SK-N-SH (cell line): ENCODE measurements at regions not wholly inside any gene's neighbourhood (a gene's known extent, or its start where the extent isn't known, plus 50 kb on each side); places are given as distances from the start of the nearest gene placed in this dataset.

Source experiments
- CTCF ChIA-PET: fragments of 300-600, 350-600 bp; formaldehyde crosslinking; extraction: SDS; loops from one replicate; lab custom pipeline; 2021; lab: Yijun Ruan, JAX
- POLR2A ChIA-PET: fragments of 350-600 bp; sonication (Branson Sonifier 250); formaldehyde crosslinking; extraction: SDS; loops from one replicate; lab custom pipeline; 2020; ENCODE audit warnings: antibody characterized with exemption, inconsistent platforms; lab: Yijun Ruan, JAX
- DNase-seq: peaks from one replicate; pipeline ENCODE4 v3.0.0; 2012
- H2AFZ ChIP-seq: fragments of 200-600 bp; sonication (generic); 2 replicates; pipeline ENCODE4 v1.8.1; 2016; ENCODE audit warnings: antibody characterized with exemption, mild to moderate bottlenecking, low read depth
- H3F3A ChIP-seq: fragments of 200-600 bp; sonication (generic); replicated peaks from 2 replicates; pipeline ENCODE3; 2016; ENCODE audit warnings: antibody characterized with exemption, mild to moderate bottlenecking; ENCODE audit not compliant: insufficient read depth
- H3K27ac ChIP-seq, 2 experiments: fragments of 200-500 bp in 1 of 2; fragments of 200-600 bp in 1 of 2; sonication (Bioruptor generic) in 1 of 2; sonication (generic), shearing (Covaris generic) in 1 of 2; 2 replicates each; pipeline versions ENCODE4 v1.5.1 to v1.6.1; 2014 to 2016; ENCODE audit warnings: low read depth in 2 of 2, inconsistent platforms in 1 of 2, low read length in 1 of 2, mild to moderate bottlenecking in 1 of 2, mixed read lengths in 1 of 2
- H3K27me3 ChIP-seq: fragments of 200-600 bp; sonication (generic), shearing (Covaris generic); 2 replicates; pipeline ENCODE4 v1.6.1; 2016; ENCODE audit warnings: mixed run types; ENCODE audit not compliant: insufficient read depth
- H3K36me3 ChIP-seq, 2 experiments: fragments of 200-500 bp in 1 of 2; fragments of 200-600 bp in 1 of 2; sonication (Bioruptor generic) in 1 of 2; sonication (generic) in 1 of 2; replicated peaks in 1 of 2; 2 replicates each; pipeline versions ENCODE3 to v1.5.1; 2014 to 2016; ENCODE audit warnings: low read length in 1 of 2, mild to moderate bottlenecking in 1 of 2; ENCODE audit not compliant: insufficient read depth in 2 of 2, control insufficient read depth in 1 of 2
- H3K4me1 ChIP-seq, 2 experiments: fragments of 200-500 bp in 1 of 2; fragments of 200-600 bp in 1 of 2; sonication (Bioruptor generic) in 1 of 2; sonication (generic), shearing (Covaris generic) in 1 of 2; 2 replicates each; pipeline versions ENCODE4 v1.5.1 to v1.6.1; 2014 to 2016; ENCODE audit warnings: low read depth in 1 of 2, low read length in 1 of 2, mixed run types in 1 of 2; ENCODE audit not compliant: insufficient read depth in 2 of 2, control insufficient read depth in 1 of 2
- H3K4me2 ChIP-seq: fragments of 200-600 bp; sonication (generic), shearing (Covaris generic); 2 replicates; pipeline ENCODE4 v1.6.1; 2017; ENCODE audit warnings: mixed run types
- H3K4me3 ChIP-seq, 2 experiments: fragments of 200-500 bp in 1 of 2; fragments of 200-600 bp in 1 of 2; sonication (Bioruptor generic) in 1 of 2; sonication (generic), shearing (Covaris generic) in 1 of 2; 2 replicates each; pipeline versions ENCODE4 v1.5.1 to v1.8.1; 2014 to 2016; ENCODE audit warnings: low read depth in 2 of 2, inconsistent platforms in 1 of 2, low read length in 1 of 2, mild to moderate bottlenecking in 1 of 2, mixed read lengths in 1 of 2, moderate library complexity in 1 of 2
- H3K79me2 ChIP-seq: fragments of 200-600 bp; sonication (generic); 2 replicates; pipeline ENCODE4 v1.8.1; 2017; ENCODE audit warnings: mild to moderate bottlenecking; ENCODE audit not compliant: insufficient read depth
- H3K9ac ChIP-seq: fragments of 200-600 bp; sonication (generic); 2 replicates; pipeline ENCODE4 v1.6.1; 2017; ENCODE audit warnings: mixed run types
- H3K9me2 ChIP-seq: fragments of 200-600 bp; sonication (generic); 2 replicates; pipeline ENCODE4 v1.6.1; 2017; ENCODE audit warnings: mixed run types
- H3K9me3 ChIP-seq: fragments of 200-600 bp; sonication (generic); 2 replicates; pipeline ENCODE4 v1.6.1; 2017; ENCODE audit warnings: mixed run types, mild to moderate bottlenecking, moderate library complexity
- H4K20me1 ChIP-seq: fragments of 200-600 bp; sonication (generic); 2 replicates; pipeline ENCODE4 v1.6.1; 2017; ENCODE audit warnings: mild to moderate bottlenecking, mixed run types; ENCODE audit not compliant: insufficient read depth
- EP300 ChIP-seq, 2 experiments: IDR thresholded peaks; 2 replicates each; pipeline versions ENCODE4 v1.4.0 to v1.6.1; 2012; ENCODE audit warnings: borderline replicate concordance in 1 of 2, low read depth in 1 of 2, low read length in 1 of 2
- EZH2phosphoT487 ChIP-seq: fragments of 200-600 bp; sonication (generic); IDR thresholded peaks from 2 replicates; pipeline ENCODE4 v1.6.1; 2017; ENCODE audit warnings: low read depth, mixed run types, mild to moderate bottlenecking, antibody characterized with exemption, moderate library complexity, borderline replicate concordance
- FOSL2 ChIP-seq: IDR thresholded peaks from 2 replicates; pipeline ENCODE4 v1.4.0; 2012; ENCODE audit warnings: low read depth, mild to moderate bottlenecking, moderate library complexity, borderline replicate concordance
- FOXJ3 ChIP-seq: sonication (generic); formaldehyde crosslinking; IDR thresholded peaks from 2 replicates; pipeline ENCODE4 v1.5.1; 2020; ENCODE audit warnings: mild to moderate bottlenecking, missing genetic modification reagents
- GATA2 ChIP-seq: sonication (generic); formaldehyde crosslinking; IDR thresholded peaks from 2 replicates; pipeline ENCODE4 v1.5.0; 2020; ENCODE audit warnings: mild to moderate bottlenecking, missing genetic modification reagents
- IRF3 ChIP-seq: fragments of 150-350 bp; IDR thresholded peaks from 2 replicates; pipeline ENCODE4 v1.6.1; 2016; ENCODE audit warnings: mild to moderate bottlenecking, low read depth, low read length
- JUND ChIP-seq: IDR thresholded peaks from 2 replicates; pipeline ENCODE4 v1.4.0; 2012
- MEF2A ChIP-seq: IDR thresholded peaks from 2 replicates; pipeline ENCODE4 v1.4.0; 2012; ENCODE audit warnings: low read depth, borderline replicate concordance
- MXI1 ChIP-seq: IDR thresholded peaks from 2 replicates; pipeline ENCODE4 v1.6.1; 2012; ENCODE audit warnings: mild to moderate bottlenecking, low read depth, low read length, improper control_type of control experiment
- NFIC ChIP-seq: IDR thresholded peaks from 2 replicates; pipeline ENCODE4 v1.4.0; 2012; ENCODE audit warnings: borderline replicate concordance
- NRF1 ChIP-seq: IDR thresholded peaks from 2 replicates; pipeline ENCODE4 v1.6.1; 2012; ENCODE audit warnings: low read depth, mild to moderate bottlenecking, low read length
- POLR2AphosphoS5 ChIP-seq: IDR thresholded peaks from 2 replicates; pipeline ENCODE4 v1.6.1; 2012; ENCODE audit warnings: low read depth, low read length
- RAD21 ChIP-seq: IDR thresholded peaks from 2 replicates; pipeline ENCODE4 v1.6.1; 2012; ENCODE audit warnings: mild to moderate bottlenecking, low read length
- RCOR1 ChIP-seq: fragments of 150-350 bp; IDR thresholded peaks from 2 replicates; pipeline ENCODE4 v1.6.1; 2017; ENCODE audit warnings: antibody characterized with exemption, low read length
- REST ChIP-seq: IDR thresholded peaks from 2 replicates; pipeline ENCODE4 v1.6.1; 2012; ENCODE audit warnings: mild to moderate bottlenecking, low read depth, low read length, moderate library complexity
- RFX5 ChIP-seq: IDR thresholded peaks from 2 replicates; pipeline ENCODE4 v1.6.1; 2012; ENCODE audit warnings: mild to moderate bottlenecking, improper control_type of control experiment, low read length
- RXRA ChIP-seq: IDR thresholded peaks from 2 replicates; pipeline ENCODE4 v1.4.0; 2012; ENCODE audit warnings: low read depth, mild to moderate bottlenecking, borderline replicate concordance
- SMC3 ChIP-seq: IDR thresholded peaks from 2 replicates; pipeline ENCODE4 v1.6.1; 2012; ENCODE audit warnings: low read depth, low read length, improper control_type of control experiment
- USF1 ChIP-seq: IDR thresholded peaks from 2 replicates; pipeline ENCODE4 v1.4.0; 2012; ENCODE audit warnings: low read depth, borderline replicate concordance
- WGBS: methylation state at CpG from one replicate; pipeline ENCODE4 v1.1.6; 2017; ENCODE audit warnings: low lambda C conversion rate; 5-methylcytosine and 5-hydroxymethylcytosine counted together
- TF ChIP-seq, protein P1 (sequence below): IDR thresholded peaks from 2 replicates; pipeline ENCODE4; 2012
- TF ChIP-seq, protein P2 (sequence below): IDR thresholded peaks from 2 replicates; pipeline ENCODE4 v1.4.0; 2012; ENCODE audit warnings: low read depth, borderline replicate concordance

DNA sequence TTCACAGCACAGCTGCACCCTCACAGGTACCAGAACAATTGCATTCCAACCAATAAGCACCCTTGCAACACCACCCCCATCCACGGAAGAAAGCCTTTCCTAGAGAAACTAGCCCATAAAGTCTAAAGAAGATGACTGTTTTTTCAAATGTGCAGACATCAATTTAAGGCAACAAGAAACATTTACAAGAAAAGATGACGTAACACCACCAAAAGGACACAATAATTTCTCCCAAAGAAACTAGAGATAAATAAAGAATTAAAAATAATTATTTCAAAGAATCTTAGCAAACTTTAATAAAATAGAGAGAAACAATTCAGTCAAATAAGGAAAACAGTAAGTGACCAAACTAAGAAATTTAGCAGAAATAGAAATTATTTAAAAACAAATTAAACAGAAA is 352.3 kb upstream of the ATXN7L3B start:
- no peaks in the 10 kb centered on the region for H4K20me1 ChIP-seq
- no peak overlapping the region for H3K4me2 ChIP-seq
- 7% methylated on average over 2 of the region's 2 CpGs for WGBS
- no peaks in the 10 kb centered on the region for H3K36me3 ChIP-seq
- POLR2A ChIA-PET: no interaction called here
- DNase-seq: no peak
- H3K9me2 ChIP-seq: no peaks in the 10 kb centered on the region
- no peaks in the 10 kb centered on the region for H3F3A ChIP-seq
- H3K4me3 ChIP-seq: no peak overlapping the region
- H2AFZ ChIP-seq: no peak overlapping the region
- no peaks in the 10 kb centered on the region for H3K27me3 ChIP-seq
- no peak for TF ChIP-seq MXI1
- no peak for TF ChIP-seq MEF2A
- TF ChIP-seq EZH2phosphoT487: no peak
- TF ChIP-seq NFIC: no peak
- TF ChIP-seq RAD21: no peak
- TF ChIP-seq EP300 (IDR thresholded peaks at IDR 0.05; ENCODE audit: borderline replicate concordance in 1 of 2, low read depth in 1 of 2, low read length in 1 of 2): no peak
- no peak for TF ChIP-seq SMC3
- no peak for TF ChIP-seq GATA2 (CRISPR knock-in tag)
- no peak for TF ChIP-seq FOSL2
- TF ChIP-seq, protein P1, sequence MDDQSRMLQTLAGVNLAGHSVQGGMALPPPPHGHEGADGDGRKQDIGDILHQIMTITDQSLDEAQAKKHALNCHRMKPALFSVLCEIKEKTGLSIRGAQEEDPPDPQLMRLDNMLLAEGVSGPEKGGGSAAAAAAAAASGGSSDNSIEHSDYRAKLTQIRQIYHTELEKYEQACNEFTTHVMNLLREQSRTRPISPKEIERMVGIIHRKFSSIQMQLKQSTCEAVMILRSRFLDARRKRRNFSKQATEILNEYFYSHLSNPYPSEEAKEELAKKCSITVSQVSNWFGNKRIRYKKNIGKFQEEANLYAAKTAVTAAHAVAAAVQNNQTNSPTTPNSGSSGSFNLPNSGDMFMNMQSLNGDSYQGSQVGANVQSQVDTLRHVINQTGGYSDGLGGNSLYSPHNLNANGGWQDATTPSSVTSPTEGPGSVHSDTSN: no peak
- TF ChIP-seq FOXJ3 (CRISPR knock-in tag): no peak
- H3K9me3 ChIP-seq: no peaks in the 10 kb centered on the region
- H3K4me1 ChIP-seq: no peaks in the 10 kb centered on the region
- H3K27ac ChIP-seq: no peak overlapping the region
- H3K79me2 ChIP-seq: no peaks in the 10 kb centered on the region
- CTCF ChIA-PET: no interaction called here
- no peak overlapping the region for H3K9ac ChIP-seq

DNA sequence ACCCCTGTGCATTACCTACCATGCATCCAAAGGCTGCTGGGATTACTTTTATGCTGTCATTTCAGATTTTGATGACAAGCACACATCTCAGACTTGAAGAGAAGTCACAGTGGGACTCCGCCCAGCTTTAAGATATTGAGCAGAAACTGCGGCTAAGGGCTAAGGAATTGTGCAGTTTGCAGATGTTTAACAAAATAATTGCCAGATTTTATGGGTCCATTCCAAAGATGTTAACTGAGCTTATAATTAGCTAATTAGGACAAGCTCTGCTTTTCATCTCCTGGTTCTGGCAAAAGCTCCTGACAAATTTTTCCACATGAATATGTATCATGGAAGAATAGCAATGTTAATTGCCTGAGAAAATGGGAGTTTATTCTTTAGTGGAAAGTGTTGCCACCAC is 344.4 kb upstream of the ATXN7L3B start:
- WGBS: 29% methylated on average over 2 of the region's 2 CpGs
- H4K20me1 ChIP-seq: no peaks in the 10 kb centered on the region
- no peaks in the 10 kb centered on the region for H3K36me3 ChIP-seq
- H3K27ac ChIP-seq: no peak overlapping the region
- H2AFZ ChIP-seq: no peak overlapping the region
- no peaks in the 10 kb centered on the region for H3K4me1 ChIP-seq
- DNase-seq: no peak
- no peaks in the 10 kb centered on the region for H3K9me3 ChIP-seq
- no peaks in the 10 kb centered on the region for H3K9me2 ChIP-seq
- H3K4me3 ChIP-seq: no peak overlapping the region
- H3K79me2 ChIP-seq: no peaks in the 10 kb centered on the region
- H3F3A ChIP-seq: no peaks in the 10 kb centered on the region
- POLR2A ChIA-PET: no interaction called here
- no peak overlapping the region for H3K9ac ChIP-seq
- no peak overlapping the region for H3K4me2 ChIP-seq
- H3K27me3 ChIP-seq: no peaks in the 10 kb centered on the region
- CTCF ChIA-PET: no interaction called here
- TF ChIP-seq IRF3 (no peak), RFX5 (no peak), REST (no peak), POLR2AphosphoS5 (no peak), JUND (no peak), MEF2A (no peak), USF1 (no peak), RCOR1 (no peak), NFIC (no peak), RXRA (no peak), RAD21 (no peak), NRF1 (no peak), FOXJ3 (CRISPR knock-in tag) (no peak)
- TF ChIP-seq, protein P2, sequence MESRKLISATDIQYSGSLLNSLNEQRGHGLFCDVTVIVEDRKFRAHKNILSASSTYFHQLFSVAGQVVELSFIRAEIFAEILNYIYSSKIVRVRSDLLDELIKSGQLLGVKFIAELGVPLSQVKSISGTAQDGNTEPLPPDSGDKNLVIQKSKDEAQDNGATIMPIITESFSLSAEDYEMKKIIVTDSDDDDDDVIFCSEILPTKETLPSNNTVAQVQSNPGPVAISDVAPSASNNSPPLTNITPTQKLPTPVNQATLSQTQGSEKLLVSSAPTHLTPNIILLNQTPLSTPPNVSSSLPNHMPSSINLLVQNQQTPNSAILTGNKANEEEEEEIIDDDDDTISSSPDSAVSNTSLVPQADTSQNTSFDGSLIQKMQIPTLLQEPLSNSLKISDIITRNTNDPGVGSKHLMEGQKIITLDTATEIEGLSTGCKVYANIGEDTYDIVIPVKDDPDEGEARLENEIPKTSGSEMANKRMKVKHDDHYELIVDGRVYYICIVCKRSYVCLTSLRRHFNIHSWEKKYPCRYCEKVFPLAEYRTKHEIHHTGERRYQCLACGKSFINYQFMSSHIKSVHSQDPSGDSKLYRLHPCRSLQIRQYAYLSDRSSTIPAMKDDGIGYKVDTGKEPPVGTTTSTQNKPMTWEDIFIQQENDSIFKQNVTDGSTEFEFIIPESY: no peak
